Glutamatergic neuron (in vitro differentiated cells): ENCODE measurements at regions not wholly inside any gene's neighbourhood (a gene's known extent, or its start where the extent isn't known, plus 50 kb on each side); places are given as distances from the start of the nearest gene placed in this dataset.

Experiments
- DNase-seq: peaks from one replicate; pipeline ENCODE4 v3.0.0; 2022
- H3K27ac Mint-ChIP-seq: one replicate; pipeline ENCODE4 v1.8.0; 2020; ENCODE audit warnings: mild to moderate bottlenecking, mixed read lengths, inconsistent platforms; ENCODE audit not compliant: unreplicated experiment
- H3K27me3 Mint-ChIP-seq: one replicate; pipeline ENCODE4 v1.8.0; 2020; ENCODE audit warnings: mild to moderate bottlenecking, moderate library complexity, mixed read lengths, inconsistent platforms; ENCODE audit not compliant: unreplicated experiment
- H3K36me3 Mint-ChIP-seq: one replicate; pipeline ENCODE4 v1.8.0; 2020; ENCODE audit warnings: mild to moderate bottlenecking, mixed read lengths, inconsistent platforms; ENCODE audit not compliant: unreplicated experiment
- H3K4me1 Mint-ChIP-seq: one replicate; pipeline ENCODE4 v1.8.0; 2020; ENCODE audit warnings: mild to moderate bottlenecking, low read depth, mixed read lengths, inconsistent platforms; ENCODE audit not compliant: unreplicated experiment
- H3K4me3 Mint-ChIP-seq: one replicate; pipeline ENCODE4 v1.8.0; 2020; ENCODE audit warnings: mild to moderate bottlenecking, mixed read lengths, inconsistent platforms; ENCODE audit not compliant: unreplicated experiment
- H3K9me3 Mint-ChIP-seq: one replicate; pipeline ENCODE4 v1.8.0; 2020; ENCODE audit warnings: mild to moderate bottlenecking, moderate library complexity, mixed read lengths, inconsistent platforms; ENCODE audit not compliant: unreplicated experiment
- CTCF ChIP-seq: fragments of 200-600 bp; sonication (generic); IDR thresholded peaks from one replicate; pipeline ENCODE4 v1.5.0; 2021; ENCODE audit not compliant: partially characterized antibody, unreplicated experiment

GRCh38 chrX:10944136-10944885 lies 166.8 kb upstream of the HCCS start:
- no peak overlapping the region for H3K27ac Mint-ChIP-seq
- H3K36me3 Mint-ChIP-seq: no peaks in the 10 kb centered on the region

DNA sequence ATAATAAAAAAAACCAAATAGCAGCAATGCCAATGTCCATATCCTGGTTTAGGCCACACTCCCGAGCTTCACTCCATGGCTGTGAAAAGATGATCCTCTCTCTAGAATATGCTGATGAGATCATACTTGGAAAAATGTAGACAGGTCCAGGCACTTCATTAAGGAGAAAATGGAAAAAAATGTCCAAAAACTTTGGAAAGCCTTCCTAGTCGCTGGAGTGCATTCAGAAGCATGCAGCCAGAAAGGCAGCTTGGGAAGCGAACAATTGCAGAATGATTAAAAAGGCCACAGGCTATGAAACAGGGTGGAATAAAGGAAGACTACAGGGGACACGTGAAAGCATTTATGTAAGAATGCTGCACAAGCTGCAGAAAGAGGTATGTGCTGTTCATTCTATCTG lies 165.6 kb upstream of the HCCS start:
- DNase-seq: no peak
- Mint-ChIP-seq H3K4me3 (no peak overlapping the region), H3K36me3 (no peaks in the 10 kb centered on the region), H3K9me3 (no peaks in the 10 kb centered on the region), H3K4me1 (no peaks in the 10 kb centered on the region), H3K27ac (no peak overlapping the region), H3K27me3 (no peaks in the 10 kb centered on the region)
- no peak for TF ChIP-seq CTCF

More at GRCh38 chrX:10944136-10944885, 166.8 kb upstream of the HCCS start:
- H3K4me1 Mint-ChIP-seq: no peaks in the 10 kb centered on the region
- DNase-seq: no peak
- no peak overlapping the region for H3K4me3 Mint-ChIP-seq
- no peaks in the 10 kb centered on the region for H3K27me3 Mint-ChIP-seq
- no peaks in the 10 kb centered on the region for H3K9me3 Mint-ChIP-seq
- no peak for TF ChIP-seq CTCF

DNA sequence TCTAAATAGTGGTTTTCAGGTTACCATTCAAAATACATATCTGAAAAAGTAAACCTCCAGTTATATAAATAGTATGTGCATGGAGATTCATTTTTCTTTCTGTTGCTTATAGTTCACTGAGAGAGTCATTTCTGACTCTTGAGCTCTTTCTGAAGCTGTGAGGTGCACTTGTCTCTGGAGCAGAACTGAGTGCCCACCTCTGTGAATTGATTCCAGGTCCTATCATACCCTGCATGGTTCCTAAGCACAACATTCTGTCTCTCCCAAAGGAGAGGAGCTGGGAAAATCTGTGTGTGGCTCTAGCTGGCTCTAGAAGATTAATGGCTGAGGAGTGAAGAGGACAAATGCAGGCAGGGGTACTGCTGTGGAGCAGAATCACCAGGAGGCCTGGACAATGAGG lies 161.6 kb upstream of the HCCS start:
- no peak for DNase-seq
- no peak overlapping the region for H3K27ac Mint-ChIP-seq
- no peak for TF ChIP-seq CTCF
- peaks cover 2% of the 10 kb centered on the region for H3K9me3 Mint-ChIP-seq
- H3K4me3 Mint-ChIP-seq: no peak overlapping the region
- H3K36me3 Mint-ChIP-seq: peaks cover 4% of the 10 kb centered on the region
- no peaks in the 10 kb centered on the region for H3K4me1 Mint-ChIP-seq
- H3K27me3 Mint-ChIP-seq: no peaks in the 10 kb centered on the region

- no peak for DNase-seq
- peaks cover 15% of the 10 kb centered on the region for H3K36me3 Mint-ChIP-seq
- peaks cover 2% of the 10 kb centered on the region for H3K9me3 Mint-ChIP-seq
- H3K4me3 Mint-ChIP-seq: no peak overlapping the region
- no peaks in the 10 kb centered on the region for H3K27me3 Mint-ChIP-seq
- no peak overlapping the region for H3K27ac Mint-ChIP-seq
- no peak for TF ChIP-seq CTCF
- no peaks in the 10 kb centered on the region for H3K4me1 Mint-ChIP-seq
These were observed 158.5 kb upstream of the HCCS start for GRCh38 chrX:10952619-10953018.

DNA sequence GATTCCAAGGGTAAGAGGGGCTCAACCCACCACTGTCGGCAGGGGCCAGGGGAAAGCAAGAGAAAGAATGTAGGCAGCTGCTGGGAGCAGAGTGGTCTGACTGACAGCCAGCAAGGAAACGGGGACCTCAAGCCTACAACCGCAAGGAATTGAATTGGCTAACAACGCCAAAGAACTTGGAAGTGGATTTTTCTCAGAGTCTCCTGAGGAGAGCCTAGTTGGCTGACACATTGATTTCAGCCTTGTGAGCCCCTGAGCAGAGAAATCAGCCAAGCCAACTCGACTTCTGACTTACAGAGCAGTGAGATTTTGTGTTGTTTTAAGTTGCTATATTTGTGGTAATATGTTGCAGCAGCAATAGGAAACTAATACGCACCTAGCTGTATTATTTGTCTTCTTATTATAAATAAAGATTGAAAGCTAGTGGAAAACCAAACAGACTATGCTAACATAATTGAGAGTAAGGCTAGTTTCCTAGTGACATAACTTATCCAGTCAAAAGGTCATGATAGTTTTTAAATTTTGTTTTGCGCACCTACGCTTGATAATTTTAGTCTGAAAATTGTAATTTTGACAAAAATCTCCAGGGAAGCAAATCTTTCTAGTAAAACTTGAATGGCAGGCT lies 145.8 kb upstream of the HCCS start:
- Mint-ChIP-seq H3K36me3 (peaks cover 4% of the 10 kb centered on the region), H3K27me3 (no peaks in the 10 kb centered on the region)
- no peak for TF ChIP-seq CTCF

More for the DNA sequence above, 145.8 kb upstream of the HCCS start:
- H3K4me1 Mint-ChIP-seq: no peaks in the 10 kb centered on the region
- no peak overlapping the region for H3K4me3 Mint-ChIP-seq
- DNase-seq: no peak
- H3K27ac Mint-ChIP-seq: no peak overlapping the region
- no peaks in the 10 kb centered on the region for H3K9me3 Mint-ChIP-seq
